ENCODE measurements at regions not wholly inside any gene's neighbourhood (a gene's known extent, or its start where the extent isn't known, plus 50 kb on each side); places are given as distances from the start of the nearest gene placed in this dataset.

DNA sequence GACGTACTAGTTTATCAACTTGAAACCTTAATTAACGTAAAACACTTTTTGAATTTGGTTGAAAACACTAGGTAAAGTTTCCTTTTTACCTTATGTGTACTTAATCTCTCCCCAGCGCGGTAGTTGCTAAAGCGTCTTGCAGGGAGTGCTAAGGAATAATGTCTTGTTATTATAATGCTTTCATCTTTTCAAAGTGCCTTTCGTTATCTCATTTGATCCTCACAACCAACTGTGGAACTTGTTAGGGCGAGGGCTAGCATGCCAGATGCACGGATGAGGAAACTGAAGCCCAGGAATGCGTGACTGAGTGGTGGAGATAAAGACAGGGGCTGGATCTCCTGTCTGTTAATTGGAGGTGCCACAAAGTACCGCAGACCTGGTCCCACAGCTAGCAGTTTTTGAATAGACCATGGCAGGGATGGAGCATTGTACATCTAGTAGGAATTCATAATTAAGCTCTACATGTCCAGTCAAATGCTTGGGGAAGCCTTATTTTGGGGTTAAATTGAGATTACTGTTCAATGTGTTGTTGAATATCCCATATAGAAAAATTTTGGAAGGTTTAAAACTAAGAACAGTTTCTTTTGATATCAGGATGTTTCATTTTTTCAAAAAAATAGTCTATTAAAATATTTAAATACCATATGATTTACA lies 234.3 kb downstream of the SH2D4B start:
- no peak for TF ChIP-seq CTCF (IDR thresholded peaks at IDR 0.05)
- no peak for TF ChIP-seq EP300 (IDR thresholded peaks at IDR 0.05)

Data from tibial nerve (tissue), 4 donors.